OCI-LY1 (cell line): ENCODE measurements at regions not wholly inside any gene's neighbourhood (a gene's known extent, or its start where the extent isn't known, plus 50 kb on each side); places are given as distances from the start of the nearest gene placed in this dataset.

Experiments
- H2AFZ ChIP-seq: fragments of 200-600 bp; sonication (generic), shearing (Covaris generic); 2 replicates; pipeline ENCODE4 v1.6.0; 2014; ENCODE audit warnings: antibody characterized with exemption, mild to moderate bottlenecking, low read length
- H3F3A ChIP-seq: fragments of 200-600 bp; sonication (generic), shearing (Covaris generic); 2 replicates; pipeline ENCODE4 v1.6.0; 2014; ENCODE audit warnings: mild to moderate bottlenecking, antibody characterized with exemption, low read length, moderate library complexity; ENCODE audit not compliant: insufficient read depth
- H3K27ac ChIP-seq: fragments of 200-600 bp; sonication (generic); 2 replicates; pipeline ENCODE4 v1.5.1; 2014; ENCODE audit warnings: low read length, mixed run types, mild to moderate bottlenecking, low read depth; ENCODE audit not compliant: poor library complexity, severe bottlenecking
- H3K27me3 ChIP-seq: fragments of 200-600 bp; sonication (generic); 2 replicates; pipeline ENCODE4 v1.6.0; 2014; ENCODE audit warnings: antibody characterized with exemption, mild to moderate bottlenecking, low read length, moderate library complexity; ENCODE audit not compliant: insufficient read depth
- H3K36me3 ChIP-seq: fragments of 200-600 bp; sonication (generic); 2 replicates; pipeline ENCODE4 v1.6.1; 2014; ENCODE audit warnings: mild to moderate bottlenecking, antibody characterized with exemption, low read length, moderate library complexity, mixed read lengths; ENCODE audit not compliant: insufficient read depth
- H3K4me1 ChIP-seq: fragments of 200-600 bp; sonication (generic); 2 replicates; pipeline ENCODE4 v1.5.1; 2014; ENCODE audit warnings: mild to moderate bottlenecking, low read length, moderate library complexity; ENCODE audit not compliant: insufficient read depth, severe bottlenecking
- H3K4me2 ChIP-seq: fragments of 200-600 bp; sonication (generic), shearing (Covaris generic); 2 replicates; pipeline ENCODE4 v1.6.1; 2014; ENCODE audit warnings: low read length
- H3K4me3 ChIP-seq: fragments of 200-600 bp; sonication (generic); 2 replicates; pipeline ENCODE4 v1.5.1; 2014; ENCODE audit warnings: low read length, low read depth, mild to moderate bottlenecking, mixed read lengths; ENCODE audit not compliant: poor library complexity, severe bottlenecking
- H3K79me2 ChIP-seq: fragments of 200-600 bp; shearing (Covaris generic); 2 replicates; pipeline ENCODE4 v1.6.1; 2016; ENCODE audit warnings: mixed run types, low read length, mixed read lengths; ENCODE audit not compliant: insufficient read depth
- H3K9ac ChIP-seq: fragments of 200-600 bp; sonication (generic), shearing (Covaris generic); 2 replicates; pipeline ENCODE4 v1.6.1; 2014; ENCODE audit warnings: mild to moderate bottlenecking, low read length, mixed read lengths
- H3K9me2 ChIP-seq: fragments of 200-600 bp; sonication (generic), shearing (Covaris generic); 2 replicates; pipeline ENCODE4 v1.6.1; 2014; ENCODE audit warnings: low read depth, mild to moderate bottlenecking, low read length, mixed read lengths
- H3K9me3 ChIP-seq: fragments of 200-600 bp; shearing (Covaris generic); 2 replicates; pipeline ENCODE4 v1.6.1; 2014; ENCODE audit warnings: low read length, mixed read lengths
- H4K20me1 ChIP-seq: fragments of 200-600 bp; sonication (generic), shearing (Covaris generic); 2 replicates; pipeline ENCODE4 v1.6.0; 2016; ENCODE audit warnings: mild to moderate bottlenecking, low read length; ENCODE audit not compliant: insufficient read depth
- EZH2 ChIP-seq: fragments of 200-600 bp; sonication (generic), shearing (Covaris generic); IDR thresholded peaks from 2 replicates; pipeline ENCODE4 v1.8.0; 2017; ENCODE audit warnings: borderline replicate concordance, mixed run types, mild to moderate bottlenecking, antibody characterized with exemption, low read length, moderate library complexity, mixed read lengths
- TF ChIP-seq, protein P1 (sequence below): fragments of 200-600 bp; sonication (generic), shearing (Covaris generic); IDR thresholded peaks from 2 replicates; pipeline ENCODE4 v1.5.1; 2017; ENCODE audit warnings: mild to moderate bottlenecking, antibody characterized with exemption, low read length, moderate library complexity, mixed read lengths

- H3F3A ChIP-seq = no peaks in the 10 kb centered on the region
- H3K4me2 ChIP-seq = no peak overlapping the region
- no peaks in the 10 kb centered on the region for H3K4me1 ChIP-seq
- H3K9me3 ChIP-seq = no peaks in the 10 kb centered on the region
- TF ChIP-seq, protein P1, sequence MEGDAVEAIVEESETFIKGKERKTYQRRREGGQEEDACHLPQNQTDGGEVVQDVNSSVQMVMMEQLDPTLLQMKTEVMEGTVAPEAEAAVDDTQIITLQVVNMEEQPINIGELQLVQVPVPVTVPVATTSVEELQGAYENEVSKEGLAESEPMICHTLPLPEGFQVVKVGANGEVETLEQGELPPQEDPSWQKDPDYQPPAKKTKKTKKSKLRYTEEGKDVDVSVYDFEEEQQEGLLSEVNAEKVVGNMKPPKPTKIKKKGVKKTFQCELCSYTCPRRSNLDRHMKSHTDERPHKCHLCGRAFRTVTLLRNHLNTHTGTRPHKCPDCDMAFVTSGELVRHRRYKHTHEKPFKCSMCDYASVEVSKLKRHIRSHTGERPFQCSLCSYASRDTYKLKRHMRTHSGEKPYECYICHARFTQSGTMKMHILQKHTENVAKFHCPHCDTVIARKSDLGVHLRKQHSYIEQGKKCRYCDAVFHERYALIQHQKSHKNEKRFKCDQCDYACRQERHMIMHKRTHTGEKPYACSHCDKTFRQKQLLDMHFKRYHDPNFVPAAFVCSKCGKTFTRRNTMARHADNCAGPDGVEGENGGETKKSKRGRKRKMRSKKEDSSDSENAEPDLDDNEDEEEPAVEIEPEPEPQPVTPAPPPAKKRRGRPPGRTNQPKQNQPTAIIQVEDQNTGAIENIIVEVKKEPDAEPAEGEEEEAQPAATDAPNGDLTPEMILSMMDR = no peak
- TF ChIP-seq EZH2 = no peak
- no peak overlapping the region for H2AFZ ChIP-seq
- no peak overlapping the region for H3K4me3 ChIP-seq
- H3K9me2 ChIP-seq = no peaks in the 10 kb centered on the region
- no peaks in the 10 kb centered on the region for H3K79me2 ChIP-seq
- no peak overlapping the region for H3K27ac ChIP-seq
- H3K9ac ChIP-seq = no peak overlapping the region
- H3K27me3 ChIP-seq = no peaks in the 10 kb centered on the region; the same call in 1 of the 2 replicates
- H4K20me1 ChIP-seq = no peaks in the 10 kb centered on the region
- H3K36me3 ChIP-seq = no peaks in the 10 kb centered on the region
Observed at GRCh38 chr6:168721571-168721970, 280.6 kb downstream of the SMOC2 start.

- H3K4me2 ChIP-seq = no peak overlapping the region
- no peaks in the 10 kb centered on the region for H3K79me2 ChIP-seq
- no peak overlapping the region for H2AFZ ChIP-seq
- H3F3A ChIP-seq = no peaks in the 10 kb centered on the region
- no peaks in the 10 kb centered on the region for H3K9me2 ChIP-seq
- no peaks in the 10 kb centered on the region for H3K9me3 ChIP-seq
- no peaks in the 10 kb centered on the region for H4K20me1 ChIP-seq
- H3K27me3 ChIP-seq = no peaks in the 10 kb centered on the region; the same call in 1 of the 2 replicates
- H3K4me1 ChIP-seq = no peaks in the 10 kb centered on the region
- TF ChIP-seq, protein P1 = no peak
- TF ChIP-seq EZH2 = no peak
- no peak overlapping the region for H3K4me3 ChIP-seq
- H3K27ac ChIP-seq = no peak overlapping the region
- H3K9ac ChIP-seq = no peak overlapping the region
- H3K36me3 ChIP-seq = no peaks in the 10 kb centered on the region
Observed at GRCh38 chr6:168719901-168720300, 278.9 kb downstream of the SMOC2 start.

GRCh38 chr6:168718821-168719475 is 278.0 kb downstream of the SMOC2 start:
- Histone ChIP-seq H3K27ac (no peak overlapping the region), H3F3A (no peaks in the 10 kb centered on the region), H3K79me2 (no peaks in the 10 kb centered on the region), H3K9ac (no peak overlapping the region), H4K20me1 (no peaks in the 10 kb centered on the region), H3K4me1 (no peaks in the 10 kb centered on the region), H3K4me2 (no peak overlapping the region), H3K9me3 (no peaks in the 10 kb centered on the region), H3K4me3 (no peak overlapping the region), H2AFZ (no peak overlapping the region), H3K27me3 (no peaks in the 10 kb centered on the region; the same call in 1 of the 2 replicates), H3K9me2 (no peaks in the 10 kb centered on the region), H3K36me3 (no peaks in the 10 kb centered on the region)
- TF ChIP-seq, protein P1 = no peak
- no peak for TF ChIP-seq EZH2
